ENCODE measurements at regions not wholly inside any gene's neighbourhood (a gene's known extent, or its start where the extent isn't known, plus 50 kb on each side); places are given as distances from the start of the nearest gene placed in this dataset.

DNA sequence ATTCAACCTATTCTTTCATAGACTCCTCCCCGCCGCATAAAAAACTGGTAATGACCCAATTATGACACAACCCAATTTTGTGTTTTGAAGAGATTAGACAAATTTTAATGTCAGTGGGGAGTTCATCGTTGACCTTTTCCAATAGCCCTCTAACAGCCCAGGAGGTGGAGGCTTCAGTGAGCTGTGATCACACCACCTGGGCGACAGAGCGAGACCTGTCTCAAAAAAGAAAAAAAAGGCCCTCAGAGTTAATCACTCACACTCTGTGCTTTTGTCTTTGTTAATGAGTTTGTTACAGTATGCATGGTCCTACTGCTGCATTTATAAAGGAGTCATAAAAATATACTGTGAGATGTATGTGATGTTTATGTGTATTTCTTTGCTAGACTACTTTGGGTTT lies 510.6 kb downstream of the CPS1 start:
- TF ChIP-seq, protein P1, sequence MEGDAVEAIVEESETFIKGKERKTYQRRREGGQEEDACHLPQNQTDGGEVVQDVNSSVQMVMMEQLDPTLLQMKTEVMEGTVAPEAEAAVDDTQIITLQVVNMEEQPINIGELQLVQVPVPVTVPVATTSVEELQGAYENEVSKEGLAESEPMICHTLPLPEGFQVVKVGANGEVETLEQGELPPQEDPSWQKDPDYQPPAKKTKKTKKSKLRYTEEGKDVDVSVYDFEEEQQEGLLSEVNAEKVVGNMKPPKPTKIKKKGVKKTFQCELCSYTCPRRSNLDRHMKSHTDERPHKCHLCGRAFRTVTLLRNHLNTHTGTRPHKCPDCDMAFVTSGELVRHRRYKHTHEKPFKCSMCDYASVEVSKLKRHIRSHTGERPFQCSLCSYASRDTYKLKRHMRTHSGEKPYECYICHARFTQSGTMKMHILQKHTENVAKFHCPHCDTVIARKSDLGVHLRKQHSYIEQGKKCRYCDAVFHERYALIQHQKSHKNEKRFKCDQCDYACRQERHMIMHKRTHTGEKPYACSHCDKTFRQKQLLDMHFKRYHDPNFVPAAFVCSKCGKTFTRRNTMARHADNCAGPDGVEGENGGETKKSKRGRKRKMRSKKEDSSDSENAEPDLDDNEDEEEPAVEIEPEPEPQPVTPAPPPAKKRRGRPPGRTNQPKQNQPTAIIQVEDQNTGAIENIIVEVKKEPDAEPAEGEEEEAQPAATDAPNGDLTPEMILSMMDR (IDR thresholded peaks at IDR 0.05; ENCODE audit: low read depth, low read length, poor library complexity, severe bottlenecking): no peak
- no peak for TF ChIP-seq EZH2phosphoT487 (IDR thresholded peaks at IDR 0.05; ENCODE audit: borderline replicate concordance, low read length)
